Iris pigment epithelial cell (primary cell): ENCODE measurements at regions not wholly inside any gene's neighbourhood (a gene's known extent, or its start where the extent isn't known, plus 50 kb on each side); places are given as distances from the start of the nearest gene placed in this dataset.

Source experiments
- DNase-seq: peaks from one replicate; pipeline ENCODE4 v3.0.0-alpha.2; 2011; ENCODE audit warnings: low read depth

GRCh38 chr6:3591970-3592369, 135.1 kb upstream of the SLC22A23 start:
- no peak for DNase-seq

GRCh38 chr6:3587660-3588059, 130.8 kb upstream of the SLC22A23 start:
- no peak for DNase-seq

GRCh38 chr6:3585320-3585935, 128.6 kb upstream of the SLC22A23 start:
- DNase-seq: peak; percentile 91

- peak; percentile 46 for DNase-seq
Measured at GRCh38 chr6:3584606-3585005, 127.8 kb upstream of the SLC22A23 start.

- no peak for DNase-seq
Measured at GRCh38 chr6:3581469-3581868, 124.6 kb upstream of the SLC22A23 start.

GRCh38 chr6:3579652-3580175, 122.9 kb upstream of the SLC22A23 start:
- no peak for DNase-seq

- DNase-seq: no peak
Measured at GRCh38 chr6:3578981-3579380, 122.1 kb upstream of the SLC22A23 start.

GRCh38 chr6:3577517-3577916, 120.7 kb upstream of the SLC22A23 start:
- no peak for DNase-seq

GRCh38 chr6:3575701-3576100, 118.9 kb upstream of the SLC22A23 start:
- DNase-seq: no peak

GRCh38 chr6:3575166-3575565, 118.3 kb upstream of the SLC22A23 start:
- DNase-seq: no peak

GRCh38 chr6:3573670-3574069, 116.8 kb upstream of the SLC22A23 start:
- no peak for DNase-seq

GRCh38 chr6:3571836-3572235, 115.0 kb upstream of the SLC22A23 start:
- no peak for DNase-seq

GRCh38 chr6:3571250-3571681, 114.4 kb upstream of the SLC22A23 start:
- no peak for DNase-seq

GRCh38 chr6:3569816-3570215, 113.0 kb upstream of the SLC22A23 start:
- DNase-seq: no peak

- DNase-seq: peak; percentile 76
Measured at GRCh38 chr6:3568396-3569082, 111.7 kb upstream of the SLC22A23 start.

- DNase-seq: peak; percentile 95
Measured at GRCh38 chr6:3566812-3567211, 110.0 kb upstream of the SLC22A23 start.

GRCh38 chr6:3565291-3565690, 108.4 kb upstream of the SLC22A23 start:
- DNase-seq: no peak

- peak; percentile 76 for DNase-seq
Measured at GRCh38 chr6:3561725-3562124, 104.9 kb upstream of the SLC22A23 start.

- DNase-seq: no peak
Measured at GRCh38 chr6:3560211-3560610, 103.4 kb upstream of the SLC22A23 start.

GRCh38 chr6:3559561-3559960, 102.7 kb upstream of the SLC22A23 start:
- DNase-seq: no peak

GRCh38 chr6:3557336-3557735, 100.5 kb upstream of the SLC22A23 start:
- DNase-seq: no peak

GRCh38 chr6:3553254-3553653, 96.4 kb upstream of the SLC22A23 start:
- DNase-seq: no peak

GRCh38 chr6:3551716-3552511, 95.1 kb upstream of the SLC22A23 start:
- no peak for DNase-seq
